HG02642 (cell line): ENCODE measurements at regions not wholly inside any gene's neighbourhood (a gene's known extent, or its start where the extent isn't known, plus 50 kb on each side); places are given as distances from the start of the nearest gene placed in this dataset.
A peak's percentile ranks its signal among the peaks of the same experiment; 100 is the strongest.

Experiments used
- ATAC-seq: cut with Tn5 transposase; IDR thresholded peaks from one replicate; pipeline ENCODE4 v1.9.1; 2021; ENCODE audit warnings: mild to moderate bottlenecking; ENCODE audit not compliant: unreplicated experiment, poor library complexity

DNA sequence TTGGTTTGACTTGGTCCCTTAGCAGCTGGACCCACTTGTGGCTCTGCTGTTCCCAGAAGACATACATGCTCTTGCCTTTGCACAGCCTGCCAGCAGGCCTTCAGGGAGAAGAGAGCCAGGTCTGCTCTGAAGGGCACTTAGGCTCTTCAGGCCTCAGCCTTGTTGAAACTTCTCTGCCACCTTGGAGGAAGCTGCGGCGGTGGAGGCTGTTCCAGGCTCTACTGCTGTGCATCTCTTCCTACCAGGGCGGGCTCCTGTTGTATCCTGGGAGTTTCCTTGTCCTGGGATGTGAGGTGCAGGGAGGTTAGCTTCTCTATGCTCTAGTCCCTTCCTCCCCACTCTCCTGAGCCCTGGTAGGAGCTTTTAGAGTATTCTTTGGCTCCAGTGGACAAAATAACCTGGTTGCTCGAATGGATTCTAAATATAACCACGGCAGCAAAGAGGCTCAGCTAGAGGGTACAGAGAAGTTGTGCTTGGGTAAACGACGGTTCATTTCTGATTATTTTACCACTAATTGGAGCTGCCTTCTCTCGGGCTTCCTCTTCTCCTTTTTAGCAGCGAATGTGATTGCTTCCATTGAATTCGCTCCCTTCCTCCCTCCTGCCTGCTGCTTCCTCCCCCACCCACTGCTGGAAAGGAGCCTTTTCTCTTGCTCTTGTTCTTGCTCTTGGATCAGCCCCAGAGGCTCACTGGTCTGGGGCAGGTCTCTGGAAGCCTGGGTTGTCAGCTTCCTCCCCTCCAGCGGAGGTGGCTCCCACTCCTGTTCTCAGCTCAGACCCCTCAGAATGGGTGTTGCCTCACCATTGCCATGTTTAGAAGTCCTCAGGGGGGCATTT is 126.6 kb upstream of the CACNA1E start:
- ATAC-seq, result no peak

DNA sequence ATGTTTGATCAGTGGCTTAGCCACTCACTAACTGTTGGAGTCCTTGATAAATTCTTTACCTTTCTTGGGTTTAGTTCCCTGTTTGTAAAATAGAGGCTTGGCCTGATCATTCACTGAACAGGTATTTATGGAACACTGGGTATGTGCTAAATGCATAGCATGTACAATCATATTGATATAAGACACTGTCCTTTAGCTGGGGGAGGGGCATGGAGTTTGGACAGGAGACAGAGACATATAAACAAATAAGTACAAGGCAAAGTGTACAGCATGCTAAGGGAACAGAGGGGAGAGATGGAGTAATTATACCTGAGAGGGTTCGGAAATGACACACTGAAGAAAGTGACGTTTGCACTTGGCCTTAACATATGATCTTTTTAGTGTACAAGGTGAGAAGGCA is 124.3 kb upstream of the CACNA1E start:
- ATAC-seq, result no peak

DNA sequence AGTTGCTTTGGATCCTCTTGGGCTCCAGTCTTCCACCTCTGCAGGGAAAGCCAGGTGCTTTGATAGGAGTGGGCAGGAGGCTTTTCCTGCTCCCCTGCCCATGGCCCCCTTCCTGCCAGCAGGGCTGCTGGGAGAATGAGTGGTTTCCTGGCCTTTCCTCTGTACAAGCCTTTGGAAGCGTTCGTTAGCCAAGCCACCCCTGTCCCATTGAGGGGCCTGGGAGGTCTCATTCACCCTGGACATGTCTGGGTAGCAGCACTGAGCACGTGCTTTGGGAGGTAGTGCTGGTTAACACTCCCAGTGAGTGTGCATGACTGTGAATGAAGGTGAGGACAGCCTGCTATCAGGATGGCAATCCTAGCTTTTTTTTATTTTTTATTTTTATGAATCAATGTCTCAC is 118.5 kb upstream of the CACNA1E start:
- ATAC-seq, result no peak

DNA sequence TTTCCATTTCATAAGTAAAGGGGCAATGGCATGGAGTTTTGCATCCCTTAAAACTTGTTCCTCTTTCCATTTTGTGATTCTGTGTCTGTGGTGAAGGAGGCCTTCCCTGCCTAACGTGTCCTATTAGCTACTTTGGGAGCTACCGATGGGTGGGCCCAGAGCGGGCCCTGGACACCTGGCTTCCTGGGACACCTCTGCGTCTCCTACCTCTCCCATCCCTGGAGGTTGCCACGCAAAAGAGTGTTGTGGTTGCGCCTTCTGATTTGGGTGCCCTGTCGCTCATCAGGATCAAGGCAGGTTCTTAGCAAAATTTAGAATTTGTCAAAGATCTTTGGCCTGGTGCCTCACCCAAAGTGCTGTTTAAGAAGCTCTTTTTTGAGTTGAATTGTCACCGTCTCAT is 116.4 kb upstream of the CACNA1E start:
- no peak for ATAC-seq

DNA sequence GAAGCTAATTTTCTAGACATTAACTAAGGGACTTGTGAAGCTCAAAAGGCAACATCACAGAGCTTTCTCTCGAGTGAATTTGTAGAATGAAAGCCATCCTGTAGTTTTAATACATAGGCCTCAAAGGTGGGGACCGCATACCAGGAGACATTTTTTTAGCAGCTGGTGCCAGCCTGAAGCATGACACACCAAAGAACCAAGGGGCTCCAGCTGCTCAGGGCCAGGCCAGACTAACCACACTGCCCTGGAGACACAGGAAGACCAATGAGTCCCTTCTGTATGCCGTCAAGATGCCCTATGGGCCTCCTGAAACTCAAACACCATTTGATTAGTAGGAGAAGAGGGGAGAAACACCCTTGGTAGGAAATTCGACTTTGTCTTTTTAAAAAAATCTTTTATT is 113.9 kb upstream of the CACNA1E start:
- ATAC-seq, result no peak

DNA sequence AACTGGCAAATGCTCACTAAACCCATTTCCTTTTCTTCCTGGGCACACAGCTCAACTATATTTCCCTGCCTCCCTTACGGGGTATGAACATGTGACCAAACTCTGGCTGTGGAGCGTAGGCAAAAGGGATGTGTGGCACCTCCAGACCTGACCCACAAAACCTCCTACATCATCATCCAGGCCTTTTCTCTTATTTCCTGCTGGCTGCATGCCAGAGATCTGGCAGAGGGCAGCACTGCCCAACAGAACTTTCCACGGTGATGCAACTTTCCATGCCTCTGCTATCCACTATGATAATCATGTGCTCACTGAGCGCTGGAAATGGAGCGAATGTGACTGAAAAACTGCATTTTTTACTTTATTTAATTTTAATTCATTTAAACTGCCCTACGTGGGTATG is 99.6 kb upstream of the CACNA1E start:
- ATAC-seq, result no peak

DNA sequence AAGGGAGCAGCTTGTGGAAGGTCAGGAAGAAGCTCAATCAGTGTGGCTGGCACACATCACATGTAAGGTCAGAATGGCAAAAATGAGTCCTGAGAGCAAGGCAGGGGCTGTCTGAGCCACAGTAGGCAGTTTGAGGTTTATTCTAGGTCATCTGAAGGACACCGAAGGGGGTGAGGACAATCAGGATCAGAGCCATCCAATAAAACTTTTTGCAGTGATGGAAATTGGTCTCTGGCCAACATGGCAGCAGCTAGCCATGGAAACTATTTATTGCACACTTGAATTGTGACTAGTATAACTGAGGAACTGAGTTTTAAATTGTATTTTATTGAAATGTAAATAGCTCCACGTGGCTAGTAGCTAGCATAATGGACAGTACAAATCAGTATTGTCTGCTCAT is 97.0 kb upstream of the CACNA1E start:
- ATAC-seq, result no peak

DNA sequence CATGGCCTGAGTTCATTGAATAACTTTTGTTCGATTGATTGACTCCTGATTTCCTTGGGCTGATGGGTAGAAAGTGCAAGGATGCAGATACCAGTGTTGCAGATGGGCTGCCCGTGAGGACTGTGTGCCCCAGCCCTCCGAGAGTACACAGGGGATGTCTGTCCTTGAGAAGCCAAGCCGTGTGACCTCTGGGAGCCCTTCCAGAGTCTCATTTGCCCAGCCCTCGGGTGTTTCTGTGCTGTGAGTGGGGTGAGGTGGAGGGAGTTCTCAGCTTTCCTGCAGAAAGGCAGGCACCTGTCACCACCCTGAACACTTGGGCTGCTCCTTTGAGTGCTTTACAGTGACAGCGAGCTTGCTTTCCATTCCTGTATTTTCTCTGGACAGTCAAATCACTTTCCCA is 96.4 kb upstream of the CACNA1E start:
- ATAC-seq, result no peak

DNA sequence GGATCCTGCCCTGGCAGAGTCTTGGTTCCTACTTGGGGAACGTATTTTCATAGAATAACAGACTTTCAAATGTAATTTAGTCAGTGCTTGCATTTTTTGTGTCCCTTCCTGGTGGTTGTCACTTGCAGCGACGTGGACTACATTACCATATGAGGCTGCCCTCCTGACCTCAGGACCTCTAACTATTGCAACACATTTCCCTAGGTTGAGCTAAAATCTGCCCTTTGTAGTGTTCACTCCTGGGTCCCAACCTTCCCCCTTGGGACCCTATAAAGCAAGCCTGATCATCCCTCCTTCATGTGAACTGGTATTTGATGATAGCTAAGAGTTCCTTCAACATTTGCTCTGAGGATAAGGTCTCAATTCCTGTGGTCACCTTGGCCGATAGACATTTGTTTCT is 95.6 kb upstream of the CACNA1E start:
- ATAC-seq, result no peak

DNA sequence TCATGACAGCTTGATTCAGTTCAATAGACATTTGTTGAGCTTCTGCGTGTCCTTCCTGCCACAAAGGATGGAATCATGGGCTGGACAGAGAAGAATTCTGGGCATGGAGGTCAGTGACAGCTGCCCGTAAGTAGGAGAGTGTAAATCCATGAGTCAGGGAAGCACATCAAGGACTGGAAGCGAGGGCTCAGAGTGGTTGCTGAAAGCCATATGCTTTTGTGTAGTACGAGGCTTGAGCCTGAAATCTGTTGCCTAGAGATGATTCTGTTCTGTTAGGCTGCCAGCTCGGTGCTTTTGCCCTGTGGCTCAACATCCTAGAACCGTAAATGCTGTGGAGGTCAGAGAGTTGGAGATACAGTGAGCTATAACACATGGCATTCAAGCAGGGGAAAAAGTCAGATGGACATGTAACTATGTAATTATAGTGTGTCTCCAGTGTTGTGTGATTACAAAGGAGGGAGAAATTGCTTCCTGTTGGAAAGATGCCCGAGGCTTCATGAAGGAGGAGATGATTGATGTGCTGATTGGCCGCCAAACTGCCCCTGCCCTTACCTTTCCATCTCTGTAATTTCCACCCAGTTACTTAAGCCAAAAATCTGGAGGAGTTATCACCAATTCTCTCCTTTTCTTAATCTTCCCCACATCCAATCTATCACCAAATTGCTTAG is 92.8 kb upstream of the CACNA1E start:
- ATAC-seq, result no peak

DNA sequence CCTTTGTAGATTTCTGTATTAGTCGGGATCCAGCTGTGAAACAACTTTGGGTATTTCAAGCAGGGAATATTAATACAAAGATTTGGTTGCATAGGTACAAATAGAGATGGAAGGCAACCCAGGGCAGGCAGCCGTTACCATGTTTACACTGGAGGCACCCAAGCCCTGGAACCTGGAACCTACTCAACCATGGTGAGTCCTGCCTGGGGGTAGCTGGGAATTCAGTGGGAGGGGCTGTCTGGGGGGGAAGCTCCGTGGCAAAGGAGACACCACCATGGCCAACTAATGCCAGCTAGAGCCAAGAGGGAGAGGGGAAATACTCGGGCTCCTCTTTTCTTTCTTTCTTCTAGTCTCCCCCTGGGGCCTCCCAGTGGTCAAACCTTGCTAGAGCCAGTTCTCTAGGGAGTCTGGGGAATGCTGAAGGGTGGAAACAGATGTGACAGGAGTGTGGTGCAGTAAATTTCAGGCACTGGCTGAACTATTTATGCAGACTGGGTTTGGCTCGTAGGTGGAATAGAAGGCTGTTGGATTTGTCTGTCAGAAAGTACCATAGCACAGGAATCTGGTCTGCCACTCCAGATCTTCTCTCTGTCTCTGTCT is 91.9 kb upstream of the CACNA1E start:
- ATAC-seq, result no peak

DNA sequence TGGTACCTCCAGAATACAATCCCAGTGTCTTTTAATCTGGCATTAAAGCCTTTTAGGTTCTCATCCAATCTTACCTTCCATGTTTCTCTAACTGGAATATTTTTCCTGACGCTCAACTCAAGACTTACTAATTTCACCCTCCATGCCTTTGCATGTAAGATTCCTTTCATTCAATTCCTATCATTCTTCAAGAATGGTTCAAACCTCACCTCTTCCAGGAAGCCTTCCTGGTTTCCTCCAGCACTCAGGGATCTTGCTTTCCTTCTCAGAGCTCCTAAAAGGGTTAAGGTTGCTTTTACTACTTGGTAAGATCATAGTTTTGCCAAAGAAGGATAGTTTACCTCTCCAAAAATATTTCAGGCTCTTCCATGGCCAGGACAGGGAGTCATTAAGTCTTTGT is 91.2 kb upstream of the CACNA1E start:
- no peak for ATAC-seq

DNA sequence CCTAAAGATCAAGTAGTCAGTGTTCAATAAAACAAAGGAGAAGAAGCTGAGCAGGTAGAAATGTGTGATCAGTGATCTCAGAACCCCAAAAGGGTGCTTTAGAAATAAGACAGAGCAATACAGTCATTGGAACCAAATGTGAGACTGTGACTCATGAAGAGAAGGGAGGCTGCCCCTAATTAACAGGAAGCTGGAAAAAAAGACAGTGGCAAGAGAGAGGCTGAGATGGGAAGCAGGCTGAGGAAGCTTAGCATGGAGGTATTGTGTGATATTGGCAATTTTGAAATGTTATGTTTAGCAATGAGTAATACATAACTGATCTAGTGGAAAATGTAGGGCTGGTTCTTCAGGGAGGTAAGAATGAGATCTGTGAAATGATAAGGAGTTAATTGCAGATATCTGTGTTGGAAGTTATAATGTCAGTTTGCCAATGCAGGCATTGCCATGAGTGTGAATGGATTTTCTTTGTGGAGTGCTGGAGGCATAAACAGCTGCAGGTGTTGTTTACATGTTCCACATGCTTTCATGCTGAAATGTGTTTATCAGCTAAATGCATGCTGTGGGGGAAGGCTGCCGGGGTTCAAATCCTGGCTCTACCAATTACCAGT is 90.6 kb upstream of the CACNA1E start:
- no peak for ATAC-seq

DNA sequence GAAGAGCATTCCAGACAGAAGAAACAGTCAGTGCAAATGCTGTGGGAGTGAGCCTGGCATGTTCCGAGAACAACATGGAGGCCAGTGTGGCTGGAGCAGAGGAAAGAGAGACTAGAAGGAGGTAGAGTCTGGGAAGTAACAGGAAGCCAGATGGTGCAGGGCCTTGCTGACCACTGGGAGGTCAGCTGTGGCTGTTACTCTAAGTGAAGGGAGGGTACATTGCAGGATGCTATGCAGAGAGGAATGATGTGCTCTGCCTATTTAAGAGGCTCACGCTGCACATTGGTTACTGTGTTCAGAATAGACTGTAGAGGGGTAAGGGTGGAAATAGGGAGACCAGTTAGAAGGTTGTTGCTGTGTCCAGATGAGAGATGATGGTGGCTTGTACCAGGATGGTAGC is 88.6 kb upstream of the CACNA1E start:
- ATAC-seq, result no peak

DNA sequence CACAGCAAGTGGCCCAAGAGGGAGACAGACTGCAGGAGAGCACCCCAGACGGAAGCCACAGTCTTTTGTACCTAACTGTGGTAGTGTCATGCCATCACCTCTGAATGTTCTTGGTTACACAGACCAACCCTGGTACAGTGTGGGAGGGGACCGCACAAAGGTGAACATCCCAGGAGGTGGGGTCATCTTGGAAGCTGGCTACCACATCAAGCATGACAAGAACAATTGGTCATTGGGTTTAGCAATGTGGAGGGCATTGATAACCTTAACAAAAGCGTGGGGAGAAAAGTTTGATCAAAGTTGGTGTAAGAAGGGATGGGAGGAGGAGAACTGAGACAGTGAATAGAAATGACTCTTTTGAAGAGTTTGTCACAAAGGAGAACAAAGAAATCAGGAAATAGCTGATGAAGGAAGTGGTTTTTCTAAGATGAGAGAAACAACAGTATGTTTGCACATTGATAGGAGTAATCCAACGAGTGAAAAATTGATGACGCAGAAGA is 87.1 kb upstream of the CACNA1E start:
- no peak for ATAC-seq

DNA sequence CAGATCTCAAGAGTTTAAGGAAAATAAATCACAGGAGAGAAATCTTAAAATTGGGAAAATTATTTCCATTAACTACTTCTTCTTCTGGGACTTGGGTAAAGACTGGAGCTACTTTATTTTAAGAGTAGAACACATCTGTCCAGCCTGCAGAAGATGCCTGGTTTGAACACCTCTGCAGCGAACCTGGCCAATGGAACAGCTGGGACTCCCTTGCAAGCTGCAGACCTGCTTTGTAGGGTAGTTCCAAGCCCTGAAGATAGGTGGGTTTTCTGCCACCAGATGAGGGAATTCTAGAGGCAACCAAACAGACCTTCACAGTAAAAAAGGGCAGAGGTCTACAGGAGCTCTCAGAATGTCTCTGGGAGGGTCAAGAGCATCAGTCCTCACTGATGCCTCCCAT is 86.5 kb upstream of the CACNA1E start:
- no peak for ATAC-seq

DNA sequence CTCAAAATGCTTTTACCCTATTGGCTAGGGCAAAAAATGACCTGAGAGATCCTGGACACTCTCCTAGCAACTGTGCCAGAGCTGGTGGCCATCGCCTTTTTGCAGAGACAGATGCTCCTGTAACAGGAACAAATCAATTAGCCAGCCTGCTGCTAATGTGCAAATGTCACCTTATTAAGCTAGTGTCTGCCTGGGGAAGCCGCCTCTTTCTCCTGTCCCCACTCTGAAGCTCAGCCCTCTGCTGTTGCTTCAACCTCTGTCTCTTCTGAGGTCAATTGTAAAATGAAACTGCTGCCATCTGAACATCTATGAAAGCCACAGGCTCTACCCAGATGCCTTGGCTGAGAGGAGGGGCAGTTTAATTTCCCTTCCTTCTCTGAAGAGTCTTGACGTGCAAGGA is 85.5 kb upstream of the CACNA1E start:
- ATAC-seq, result peak; percentile 60

DNA sequence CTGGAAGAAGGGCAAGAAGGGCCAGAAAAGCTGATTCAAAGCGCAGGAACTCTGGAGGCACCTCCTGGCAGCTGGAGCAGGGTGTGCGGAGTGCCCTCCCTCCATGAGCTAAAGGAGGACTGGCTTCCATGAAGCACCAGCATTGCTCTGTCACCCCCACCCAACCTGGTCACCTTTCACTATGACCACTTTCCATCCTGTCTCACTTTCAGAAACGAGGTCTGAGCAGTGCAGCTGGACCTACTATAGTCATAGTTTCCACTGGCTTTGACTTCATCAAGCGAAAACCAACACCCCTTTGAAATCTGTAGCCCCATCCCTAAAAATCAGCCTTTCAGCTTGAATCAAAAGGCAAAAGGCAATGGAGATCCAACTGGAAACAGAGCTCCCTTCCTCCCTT is 84.8 kb upstream of the CACNA1E start:
- peak; percentile 89 for ATAC-seq

DNA sequence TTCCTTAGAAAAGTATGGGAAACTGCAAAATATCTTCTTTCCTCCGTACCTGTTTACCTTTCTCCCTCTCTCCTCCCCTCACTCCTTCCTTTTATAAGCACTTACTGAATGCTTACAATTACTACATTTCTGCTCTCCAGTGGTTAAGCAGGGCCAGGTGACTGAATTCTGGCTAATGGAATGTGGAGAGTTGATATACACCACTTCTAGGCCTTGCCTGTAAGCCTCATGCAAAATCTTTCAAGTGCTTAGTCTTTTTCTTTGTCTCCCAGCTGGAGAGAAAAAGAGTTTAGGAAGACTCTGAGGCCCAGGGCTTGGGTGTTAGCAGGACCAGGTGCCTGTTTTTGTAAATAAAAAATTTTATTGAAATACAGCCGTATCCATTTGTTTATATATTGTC is 77.7 kb upstream of the CACNA1E start:
- no peak for ATAC-seq

DNA sequence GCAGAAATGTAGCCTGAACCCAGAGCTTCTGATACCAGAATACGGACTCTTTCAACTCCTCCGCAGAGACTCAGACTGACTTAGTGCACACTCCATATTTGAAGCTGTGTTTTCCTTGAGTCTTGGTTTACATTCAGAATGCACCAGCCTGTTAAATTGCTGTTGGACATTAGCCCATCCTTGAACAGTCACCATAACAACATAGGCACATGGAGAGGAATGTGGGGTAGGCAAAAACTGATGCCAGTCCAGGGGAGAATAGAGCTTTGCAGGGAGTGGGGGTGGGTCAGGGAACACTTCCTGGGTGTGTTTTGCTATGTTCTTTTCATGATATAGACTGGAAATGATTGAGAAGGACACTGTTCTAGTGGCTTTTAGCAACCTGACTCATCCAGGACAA is 76.3 kb upstream of the CACNA1E start:
- ATAC-seq, result no peak

DNA sequence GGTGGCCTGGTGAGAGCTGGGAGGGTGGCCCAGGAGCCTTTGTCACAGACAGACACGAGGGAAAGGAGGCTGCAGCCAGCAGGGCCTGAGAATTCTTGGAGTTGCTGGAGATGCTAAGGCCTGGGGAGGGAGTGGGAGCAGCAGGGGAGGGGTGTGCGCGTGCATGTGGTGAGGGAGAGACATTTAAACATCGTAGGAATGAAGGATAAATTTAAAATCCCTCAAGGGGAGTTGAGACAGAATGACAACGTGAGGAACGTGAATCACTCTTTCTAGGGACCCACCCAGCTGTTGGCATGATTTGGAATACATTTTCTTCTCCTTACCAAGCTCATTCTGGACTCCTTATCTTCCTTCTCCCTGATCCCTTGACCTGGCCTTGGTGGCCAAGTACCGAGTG is 73.3 kb upstream of the CACNA1E start:
- ATAC-seq, result no peak
